GM12892 (cell line): ENCODE measurements at regions not wholly inside any gene's neighbourhood (a gene's known extent, or its start where the extent isn't known, plus 50 kb on each side); places are given as distances from the start of the nearest gene placed in this dataset.
A peak's percentile ranks its signal among the peaks of the same experiment; 100 is the strongest.

ENCODE experiments used
- DNase-seq: peaks from one replicate; pipeline ENCODE4 v3.0.0; 2011; ENCODE audit not compliant: insufficient read length
- FAIRE-seq: peaks from 2 replicates; lab custom pipeline; 2011; peaks lifted over from hg19 to GRCh38; lab: Jason Lieb, UNC
- POLR2A ChIP-seq: IDR thresholded peaks from 2 replicates; pipeline ENCODE4 v1.6.1; 2011; ENCODE audit warnings: low read depth, low read length, control low read depth
- POLR2AphosphoS5 ChIP-seq: IDR thresholded peaks from 2 replicates; pipeline ENCODE4 v1.6.1; 2011; ENCODE audit warnings: low read depth, low read length, control low read depth
- TAF1 ChIP-seq: IDR thresholded peaks from 2 replicates; pipeline ENCODE4 v1.6.1; 2011; ENCODE audit warnings: low read depth, mild to moderate bottlenecking, control low read depth, low read length, borderline replicate concordance

DNA sequence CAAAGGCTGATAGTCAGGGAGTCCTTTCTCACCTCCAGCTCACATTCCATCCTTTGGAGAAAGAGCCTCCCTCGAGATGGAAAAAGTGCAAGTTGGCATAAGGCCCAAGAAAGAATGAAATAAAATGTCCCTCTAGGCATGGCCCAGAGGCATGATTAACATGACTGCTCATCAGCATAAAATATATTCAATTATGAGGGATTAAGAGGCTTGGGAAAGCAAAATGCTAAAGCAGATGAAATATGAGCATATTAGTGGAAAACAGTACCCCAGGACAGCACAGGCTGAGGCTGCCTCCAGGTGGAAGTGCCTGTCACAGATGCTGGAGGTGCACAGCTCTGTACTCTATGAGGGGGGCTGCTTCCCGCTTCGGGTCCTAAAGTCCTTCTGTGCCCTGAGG, 347.8 kb upstream of the PLET1 start:
- FAIRE-seq (no peak), DNase-seq (no peak)
- no peak for TF ChIP-seq POLR2AphosphoS5
- no peak for TF ChIP-seq POLR2A
- TF ChIP-seq TAF1, result no peak

DNA sequence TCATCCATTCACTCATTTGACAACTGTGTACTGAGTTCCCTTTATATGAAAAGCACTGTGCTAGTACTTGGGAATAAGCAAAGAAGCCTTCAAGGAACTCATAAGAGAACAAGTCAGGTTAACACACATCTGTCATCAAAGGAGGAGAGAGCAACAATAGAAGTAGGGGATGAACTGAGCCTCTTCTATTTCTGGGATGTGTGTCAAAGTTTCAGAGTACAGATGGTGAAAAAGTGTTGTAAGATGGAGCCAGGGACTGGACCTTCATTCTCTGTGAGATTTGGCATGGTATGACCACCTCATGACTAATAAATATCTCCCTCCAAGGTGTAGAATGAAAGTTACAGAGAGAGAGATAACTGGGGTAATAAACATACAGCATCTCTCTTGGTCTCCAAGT, 349.8 kb upstream of the PLET1 start:
- DNase-seq, result no peak
- FAIRE-seq, result no peak
- TF ChIP-seq TAF1 (no peak), POLR2AphosphoS5 (no peak), POLR2A (no peak)

GRCh38 chr11:112610996-112611750, 350.0 kb upstream of the NCAM1 start:
- peak; percentile 81 for FAIRE-seq
- no peak for TF ChIP-seq TAF1
- TF ChIP-seq POLR2AphosphoS5, result no peak
- TF ChIP-seq POLR2A, result no peak
- DNase-seq, result no peak

- no peak for FAIRE-seq
- TF ChIP-seq TAF1 (no peak), POLR2AphosphoS5 (no peak), POLR2A (no peak)
- DNase-seq, result no peak
Observed at GRCh38 chr11:112611771-112612170, 349.4 kb upstream of the NCAM1 start.

- FAIRE-seq, result no peak
- no peak for DNase-seq
- TF ChIP-seq TAF1 (no peak), POLR2AphosphoS5 (no peak), POLR2A (no peak)
Observed at GRCh38 chr11:112612250-112612849, 348.9 kb upstream of the NCAM1 start.

- no peak for DNase-seq
- TF ChIP-seq TAF1 (no peak), POLR2AphosphoS5 (no peak), POLR2A (no peak)
- FAIRE-seq, result peak; percentile 63
Observed at GRCh38 chr11:112613051-112613972, 347.9 kb upstream of the NCAM1 start.

DNA sequence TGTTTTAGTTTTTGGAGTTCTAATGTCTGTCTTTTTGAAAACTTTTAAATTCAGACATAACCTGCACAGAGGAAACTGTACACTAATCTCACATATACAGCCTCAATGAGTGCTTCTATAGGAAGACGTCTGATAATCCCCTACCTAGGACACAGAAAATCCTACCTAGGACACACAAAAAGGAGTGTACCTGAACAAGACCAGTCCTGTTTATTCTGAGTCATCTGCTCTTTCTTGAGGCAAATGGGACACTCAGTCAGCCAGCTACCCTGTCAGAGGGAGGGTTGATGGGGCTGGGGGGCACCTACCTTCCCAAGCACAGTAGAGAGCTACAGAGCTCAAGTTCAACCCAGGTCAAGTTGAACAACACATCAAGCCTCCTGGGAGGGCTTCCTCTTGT, 346.6 kb upstream of the NCAM1 start:
- TF ChIP-seq TAF1, result no peak
- no peak for TF ChIP-seq POLR2AphosphoS5
- TF ChIP-seq POLR2A, result no peak
- FAIRE-seq, result peak; percentile 27
- no peak for DNase-seq

DNA sequence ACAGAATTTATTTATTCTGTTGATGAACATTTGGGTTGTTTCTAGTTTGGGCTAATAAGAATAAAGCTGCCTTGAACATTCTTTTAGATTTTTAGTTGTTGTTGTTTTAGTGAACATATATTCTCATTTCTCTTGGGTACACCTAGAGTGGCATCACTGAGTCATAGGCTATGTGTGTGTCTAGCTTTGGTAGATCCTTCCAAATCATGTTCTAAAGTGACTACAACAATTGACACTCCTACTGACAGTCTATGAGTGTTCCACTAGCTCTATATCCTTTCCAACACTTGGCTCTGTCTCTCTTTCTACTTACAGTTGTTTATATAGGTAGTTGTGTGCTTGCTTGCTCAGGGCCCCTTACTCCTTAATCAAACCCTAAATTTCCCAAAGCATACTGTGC, 346.0 kb upstream of the NCAM1 start:
- FAIRE-seq (no peak), DNase-seq (no peak)
- TF ChIP-seq POLR2AphosphoS5, result no peak
- no peak for TF ChIP-seq TAF1
- TF ChIP-seq POLR2A, result no peak

DNA sequence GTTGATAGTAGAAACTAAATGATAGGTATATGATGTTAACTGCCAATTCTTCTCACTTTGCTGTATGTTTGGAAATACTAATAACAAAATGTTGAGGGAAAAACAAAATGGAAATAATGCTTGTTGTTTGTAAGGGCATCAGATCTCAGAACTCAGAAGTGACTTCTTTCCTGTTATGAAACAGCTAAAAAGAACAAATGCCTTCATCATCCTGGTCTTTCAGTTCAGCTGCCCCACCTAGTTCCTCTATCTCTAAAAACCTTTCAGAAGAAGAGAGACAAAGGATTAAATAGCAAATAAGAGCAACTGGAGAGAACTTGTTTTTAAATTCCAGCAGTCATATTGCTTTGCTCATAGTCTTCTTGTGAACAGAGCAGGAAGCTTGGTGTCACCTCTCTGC, 345.3 kb upstream of the NCAM1 start:
- TF ChIP-seq POLR2A (no peak), TAF1 (no peak), POLR2AphosphoS5 (no peak)
- FAIRE-seq (peak; percentile 76), DNase-seq (no peak)

DNA sequence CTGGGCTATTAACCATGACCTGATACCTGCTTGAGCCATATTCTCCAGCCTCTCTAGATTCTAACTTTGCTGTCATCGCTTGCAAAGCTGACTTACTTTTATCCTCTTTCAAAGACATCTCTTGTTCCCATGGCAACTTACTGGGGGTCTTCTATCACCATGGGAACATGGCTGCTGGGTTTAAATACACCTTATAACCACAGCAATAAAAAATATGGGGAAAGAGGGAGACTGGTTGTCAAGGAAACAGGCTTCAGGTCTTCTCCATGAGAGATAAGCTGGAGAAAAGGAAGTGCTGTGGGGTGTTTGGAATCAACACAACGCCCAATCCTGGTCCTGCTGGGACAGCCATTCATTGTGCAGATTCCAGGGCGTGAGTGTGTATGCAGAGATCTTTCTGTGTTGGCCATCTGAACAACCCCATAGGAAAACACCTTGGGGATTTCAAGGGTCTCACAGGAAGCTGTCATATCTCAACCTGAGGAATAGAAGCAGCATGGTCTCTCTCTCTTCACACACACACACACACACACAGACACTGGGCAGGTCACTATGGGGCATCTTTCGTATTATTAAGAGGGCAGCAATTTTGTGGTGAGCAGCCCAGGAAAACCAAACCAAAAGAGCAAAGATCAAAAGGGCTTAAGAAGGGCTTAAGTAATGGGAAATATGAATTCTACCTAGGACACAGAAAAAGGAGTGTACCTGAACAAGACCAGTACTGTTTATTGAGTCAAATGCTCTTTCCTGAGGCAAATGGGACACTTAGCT, 344.7 kb upstream of the NCAM1 start:
- no peak for TF ChIP-seq POLR2A
- TF ChIP-seq TAF1, result no peak
- no peak for TF ChIP-seq POLR2AphosphoS5
- DNase-seq (no peak), FAIRE-seq (peak; percentile 74)
